SK-N-SH (cell line): ENCODE measurements at regions not wholly inside any gene's neighbourhood (a gene's known extent, or its start where the extent isn't known, plus 50 kb on each side); places are given as distances from the start of the nearest gene placed in this dataset.

Experiments
- CTCF ChIA-PET: fragments of 300-600, 350-600 bp; formaldehyde crosslinking; extraction: SDS; loops from one replicate; lab custom pipeline; 2021; lab: Yijun Ruan, JAX
- POLR2A ChIA-PET: fragments of 350-600 bp; sonication (Branson Sonifier 250); formaldehyde crosslinking; extraction: SDS; loops from one replicate; lab custom pipeline; 2020; ENCODE audit warnings: antibody characterized with exemption, inconsistent platforms; lab: Yijun Ruan, JAX
- DNase-seq: peaks from one replicate; pipeline ENCODE4 v3.0.0; 2012
- H2AFZ ChIP-seq: fragments of 200-600 bp; sonication (generic); 2 replicates; pipeline ENCODE4 v1.8.1; 2016; ENCODE audit warnings: antibody characterized with exemption, mild to moderate bottlenecking, low read depth
- H3F3A ChIP-seq: fragments of 200-600 bp; sonication (generic); replicated peaks from 2 replicates; pipeline ENCODE3; 2016; ENCODE audit warnings: antibody characterized with exemption, mild to moderate bottlenecking; ENCODE audit not compliant: insufficient read depth
- H3K27ac ChIP-seq, 2 experiments: fragments of 200-500 bp in 1 of 2; fragments of 200-600 bp in 1 of 2; sonication (Bioruptor generic) in 1 of 2; sonication (generic), shearing (Covaris generic) in 1 of 2; 2 replicates each; pipeline versions ENCODE4 v1.5.1 to v1.6.1; 2014 to 2016; ENCODE audit warnings: low read depth in 2 of 2, inconsistent platforms in 1 of 2, low read length in 1 of 2, mild to moderate bottlenecking in 1 of 2, mixed read lengths in 1 of 2
- H3K27me3 ChIP-seq: fragments of 200-600 bp; sonication (generic), shearing (Covaris generic); 2 replicates; pipeline ENCODE4 v1.6.1; 2016; ENCODE audit warnings: mixed run types; ENCODE audit not compliant: insufficient read depth
- H3K36me3 ChIP-seq, 2 experiments: fragments of 200-500 bp in 1 of 2; fragments of 200-600 bp in 1 of 2; sonication (Bioruptor generic) in 1 of 2; sonication (generic) in 1 of 2; replicated peaks in 1 of 2; 2 replicates each; pipeline versions ENCODE3 to v1.5.1; 2014 to 2016; ENCODE audit warnings: low read length in 1 of 2, mild to moderate bottlenecking in 1 of 2; ENCODE audit not compliant: insufficient read depth in 2 of 2, control insufficient read depth in 1 of 2
- H3K4me1 ChIP-seq, 2 experiments: fragments of 200-500 bp in 1 of 2; fragments of 200-600 bp in 1 of 2; sonication (Bioruptor generic) in 1 of 2; sonication (generic), shearing (Covaris generic) in 1 of 2; 2 replicates each; pipeline versions ENCODE4 v1.5.1 to v1.6.1; 2014 to 2016; ENCODE audit warnings: low read depth in 1 of 2, low read length in 1 of 2, mixed run types in 1 of 2; ENCODE audit not compliant: insufficient read depth in 2 of 2, control insufficient read depth in 1 of 2
- H3K4me2 ChIP-seq: fragments of 200-600 bp; sonication (generic), shearing (Covaris generic); 2 replicates; pipeline ENCODE4 v1.6.1; 2017; ENCODE audit warnings: mixed run types
- H3K4me3 ChIP-seq, 2 experiments: fragments of 200-500 bp in 1 of 2; fragments of 200-600 bp in 1 of 2; sonication (Bioruptor generic) in 1 of 2; sonication (generic), shearing (Covaris generic) in 1 of 2; 2 replicates each; pipeline versions ENCODE4 v1.5.1 to v1.8.1; 2014 to 2016; ENCODE audit warnings: low read depth in 2 of 2, inconsistent platforms in 1 of 2, low read length in 1 of 2, mild to moderate bottlenecking in 1 of 2, mixed read lengths in 1 of 2, moderate library complexity in 1 of 2
- H3K79me2 ChIP-seq: fragments of 200-600 bp; sonication (generic); 2 replicates; pipeline ENCODE4 v1.8.1; 2017; ENCODE audit warnings: mild to moderate bottlenecking; ENCODE audit not compliant: insufficient read depth
- H3K9ac ChIP-seq: fragments of 200-600 bp; sonication (generic); 2 replicates; pipeline ENCODE4 v1.6.1; 2017; ENCODE audit warnings: mixed run types
- H3K9me2 ChIP-seq: fragments of 200-600 bp; sonication (generic); 2 replicates; pipeline ENCODE4 v1.6.1; 2017; ENCODE audit warnings: mixed run types
- H3K9me3 ChIP-seq: fragments of 200-600 bp; sonication (generic); 2 replicates; pipeline ENCODE4 v1.6.1; 2017; ENCODE audit warnings: mixed run types, mild to moderate bottlenecking, moderate library complexity
- H4K20me1 ChIP-seq: fragments of 200-600 bp; sonication (generic); 2 replicates; pipeline ENCODE4 v1.6.1; 2017; ENCODE audit warnings: mild to moderate bottlenecking, mixed run types; ENCODE audit not compliant: insufficient read depth
- CHD2 ChIP-seq: fragments of 150-350 bp; IDR thresholded peaks from 2 replicates; pipeline ENCODE4 v1.6.1; 2018; ENCODE audit warnings: low read length; ENCODE audit not compliant: partially characterized antibody
- EP300 ChIP-seq, 2 experiments: IDR thresholded peaks; 2 replicates each; pipeline versions ENCODE4 v1.4.0 to v1.6.1; 2012; ENCODE audit warnings: borderline replicate concordance in 1 of 2, low read depth in 1 of 2, low read length in 1 of 2
- EZH2phosphoT487 ChIP-seq: fragments of 200-600 bp; sonication (generic); IDR thresholded peaks from 2 replicates; pipeline ENCODE4 v1.6.1; 2017; ENCODE audit warnings: low read depth, mixed run types, mild to moderate bottlenecking, antibody characterized with exemption, moderate library complexity, borderline replicate concordance
- FOXJ3 ChIP-seq: sonication (generic); formaldehyde crosslinking; IDR thresholded peaks from 2 replicates; pipeline ENCODE4 v1.5.1; 2020; ENCODE audit warnings: mild to moderate bottlenecking, missing genetic modification reagents
- MAX ChIP-seq: IDR thresholded peaks from 2 replicates; pipeline ENCODE4 v1.4.0; 2012; ENCODE audit warnings: low read depth
- PBX3 ChIP-seq: IDR thresholded peaks from 2 replicates; pipeline ENCODE4; 2012
- POLR2AphosphoS5 ChIP-seq: IDR thresholded peaks from 2 replicates; pipeline ENCODE4 v1.6.1; 2012; ENCODE audit warnings: low read depth, low read length
- RAD21 ChIP-seq: IDR thresholded peaks from 2 replicates; pipeline ENCODE4 v1.6.1; 2012; ENCODE audit warnings: mild to moderate bottlenecking, low read length
- RXRA ChIP-seq: IDR thresholded peaks from 2 replicates; pipeline ENCODE4 v1.4.0; 2012; ENCODE audit warnings: low read depth, mild to moderate bottlenecking, borderline replicate concordance
- SIN3A ChIP-seq: IDR thresholded peaks from 2 replicates; pipeline ENCODE4 v1.6.1; 2012; ENCODE audit warnings: low read depth, mild to moderate bottlenecking, low read length, moderate library complexity, borderline replicate concordance
- TAF1 ChIP-seq: IDR thresholded peaks from 2 replicates; pipeline ENCODE4 v1.6.1; 2012; ENCODE audit warnings: low read depth, mild to moderate bottlenecking, low read length, moderate library complexity, borderline replicate concordance
- TCF12 ChIP-seq: IDR thresholded peaks from 2 replicates; pipeline ENCODE4 v1.4.0; 2012
- USF1 ChIP-seq: IDR thresholded peaks from 2 replicates; pipeline ENCODE4 v1.4.0; 2012; ENCODE audit warnings: low read depth, borderline replicate concordance
- YY1 ChIP-seq: IDR thresholded peaks from 2 replicates; pipeline ENCODE4 v1.4.0; 2012; ENCODE audit warnings: low read depth, mild to moderate bottlenecking
- WGBS: methylation state at CpG from one replicate; pipeline ENCODE4 v1.1.6; 2017; ENCODE audit warnings: low lambda C conversion rate; 5-methylcytosine and 5-hydroxymethylcytosine counted together

GRCh38 chr12:38547586-38547985, 231.0 kb downstream of the ALG10B start:
- H4K20me1 ChIP-seq, result no peaks in the 10 kb centered on the region
- no peaks in the 10 kb centered on the region for H3K9me3 ChIP-seq
- ChIA-PET POLR2A (no interaction called here), CTCF (interaction anchor here (1.6 kb wide), 1 partner anchor 372 kb away, joined by 3 read pairs; no protein-coding TSS in a partner anchor)
- no peaks in the 10 kb centered on the region for H3K27me3 ChIP-seq
- no peak for DNase-seq
- no peak overlapping the region for H3K4me2 ChIP-seq
- H2AFZ ChIP-seq, result no peak overlapping the region
- 13% methylated on average over 1 of the region's 1 CpG for WGBS
- H3K79me2 ChIP-seq, result no peaks in the 10 kb centered on the region
- H3K9me2 ChIP-seq, result no peaks in the 10 kb centered on the region
- H3K36me3 ChIP-seq, result no peaks in the 10 kb centered on the region
- H3F3A ChIP-seq, result no peaks in the 10 kb centered on the region
- no peak overlapping the region for H3K27ac ChIP-seq
- H3K4me3 ChIP-seq, result no peak overlapping the region
- H3K9ac ChIP-seq, result no peak overlapping the region
- no peaks in the 10 kb centered on the region for H3K4me1 ChIP-seq
- TF ChIP-seq TCF12 (no peak), CHD2 (no peak), POLR2AphosphoS5 (no peak), PBX3 (no peak), FOXJ3 (CRISPR knock-in tag) (no peak), MAX (no peak), EP300 (IDR thresholded peaks at IDR 0.05; ENCODE audit: borderline replicate concordance in 1 of 2, low read depth in 1 of 2, low read length in 1 of 2) (no peak)

- Histone ChIP-seq H3K4me2 (no peak overlapping the region), H3K27me3 (no peaks in the 10 kb centered on the region), H3K4me1 (no peaks in the 10 kb centered on the region), H3K4me3 (no peak overlapping the region)
- 27% methylated on average over 5 of the region's 5 CpGs for WGBS
- TF ChIP-seq TAF1 (no peak), USF1 (no peak), RXRA (no peak), EZH2phosphoT487 (no peak), YY1 (no peak), EP300 (IDR thresholded peaks at IDR 0.05; ENCODE audit: borderline replicate concordance in 1 of 2, low read depth in 1 of 2, low read length in 1 of 2) (no peak), SIN3A (no peak), RAD21 (peak; percentile 23; the same call in 1 of the 2 replicates)
- TF ChIP-seq, all 33 proteins: peak for 1
- no peak overlapping the region for H2AFZ ChIP-seq
- POLR2A ChIA-PET, result no interaction called here
- H3K9me3 ChIP-seq, result no peaks in the 10 kb centered on the region
- no peaks in the 10 kb centered on the region for H3K36me3 ChIP-seq
- CTCF ChIA-PET, result interaction anchor here (0.6 kb wide), 1 partner anchor 69 kb away, joined by 3 read pairs; no protein-coding TSS in a partner anchor
- H3F3A ChIP-seq, result no peaks in the 10 kb centered on the region
- no peaks in the 10 kb centered on the region for H3K9me2 ChIP-seq
- H3K9ac ChIP-seq, result no peak overlapping the region
- no peaks in the 10 kb centered on the region for H4K20me1 ChIP-seq
- no peaks in the 10 kb centered on the region for H3K79me2 ChIP-seq
- no peak for DNase-seq
- H3K27ac ChIP-seq, result no peak overlapping the region
These were observed 239.3 kb downstream of the ALG10B start for GRCh38 chr12:38555620-38556591.
